GM12878 (cell line): ENCODE measurements at regions not wholly inside any gene's neighbourhood (a gene's known extent, or its start where the extent isn't known, plus 50 kb on each side); places are given as distances from the start of the nearest gene placed in this dataset.

Experiments
- ATAC-seq: fragments of 200-7000 bp; cut with Tn5 transposase; 3 replicates; pipeline ENCODE4 v1.9.1; 2020; ENCODE audit warnings: mild to moderate bottlenecking, moderate library complexity
- BruUV-seq: library from RNA; stranded (reverse); fragments of 400-500 nt; replicated peaks from 2 replicates; lab custom pipeline; 2021; lab: Mats Ljungman, UMichigan
- CTCF ChIA-PET: fragments of 300-600 bp; sonication (Branson Sonifier 250); formaldehyde crosslinking; extraction: SDS; loops from one replicate; lab custom pipeline; 2021; ENCODE audit warnings: inconsistent platforms; lab: Yijun Ruan, JAX
- POLR2A ChIA-PET: fragments of 350-600 bp; formaldehyde crosslinking; extraction: SDS; loops from one replicate; lab custom pipeline; 2021; ENCODE audit warnings: inconsistent platforms; lab: Charles Lee
- RAD21 ChIA-PET: fragments of 300-600 bp; sonication (Branson Sonifier 250); formaldehyde crosslinking; loops from one replicate; lab custom pipeline; 2023; ENCODE audit warnings: antibody characterized with exemption; ENCODE audit not compliant: unreplicated experiment; lab: Charles Lee
- SMC1A ChIA-PET: fragments of 300-600 bp; sonication (Branson Sonifier 250); formaldehyde crosslinking; loops from one replicate; lab custom pipeline; 2023; ENCODE audit not compliant: unreplicated experiment, uncharacterized antibody; lab: Charles Lee
- DNase-seq: peaks from one replicate; pipeline ENCODE4 v3.0.0-alpha.2; 2011; ENCODE audit warnings: low read depth, low spot score
- FAIRE-seq: peaks from 3 replicates; lab custom pipeline; 2011; peaks lifted over from hg19 to GRCh38; lab: Jason Lieb, UNC
- H2AFZ ChIP-seq: 2 replicates; pipeline ENCODE4 v1.6.0; 2011; ENCODE audit warnings: low read depth, low read length, control low read depth; ENCODE audit not compliant: control insufficient read depth
- H3K27ac ChIP-seq: 2 replicates; pipeline ENCODE4 v1.5.1; 2011; ENCODE audit warnings: control low read depth; ENCODE audit not compliant: control insufficient read depth, insufficient read depth
- H3K27me3 ChIP-seq, 2 experiments: replicated peaks in 1 of 2; 2 replicates each; pipeline versions ENCODE4 v1.6.0 to v1.6.1; 2011; ENCODE audit warnings: low read length in 1 of 2; ENCODE audit not compliant: control insufficient read depth in 2 of 2, insufficient read depth in 2 of 2
- H3K36me3 ChIP-seq, 2 experiments: 2 replicates each; pipeline ENCODE4 v1.5.1; 2011; ENCODE audit warnings: low read length in 1 of 2; ENCODE audit not compliant: control insufficient read depth in 2 of 2, insufficient read depth in 2 of 2
- H3K4me1 ChIP-seq: 2 replicates; pipeline ENCODE4 v1.6.1; 2011; ENCODE audit warnings: mild to moderate bottlenecking, low read length, moderate library complexity, mixed read lengths; ENCODE audit not compliant: control insufficient read depth, insufficient read depth
- H3K4me2 ChIP-seq: 2 replicates; pipeline ENCODE4 v1.6.0; 2011; ENCODE audit warnings: control low read depth; ENCODE audit not compliant: control insufficient read depth, insufficient read depth
- H3K4me3 ChIP-seq: fragments of 200-600 bp; sonication (generic); 2 replicates; pipeline ENCODE4 v1.5.1; 2016
- H3K79me2 ChIP-seq: 2 replicates; pipeline ENCODE4 v1.6.0; 2011; ENCODE audit warnings: low read length; ENCODE audit not compliant: control insufficient read depth, insufficient read depth
- H3K9ac ChIP-seq: 2 replicates; pipeline ENCODE4 v1.8.0; 2011; ENCODE audit warnings: low read length, control low read depth, mixed read lengths; ENCODE audit not compliant: control insufficient read depth, insufficient read depth
- H3K9me3 ChIP-seq: replicated peaks from 3 replicates; pipeline ENCODE4 v1.5.1; 2011; ENCODE audit warnings: mild to moderate bottlenecking, low read length; ENCODE audit not compliant: control insufficient read depth, insufficient read depth
- H4K20me1 ChIP-seq: 2 replicates; pipeline ENCODE4 v1.6.0; 2011; ENCODE audit not compliant: control insufficient read depth, insufficient read depth
- BCL3 ChIP-seq: IDR thresholded peaks from 2 replicates; pipeline ENCODE4 v1.6.1; 2011; ENCODE audit warnings: borderline replicate concordance, low read depth, mild to moderate bottlenecking, moderate library complexity, low read length; ENCODE audit not compliant: insufficient read depth, poor library complexity, severe bottlenecking
- BCLAF1 ChIP-seq: fragments of 450-650 bp; IDR thresholded peaks from 2 replicates; pipeline ENCODE4 v1.6.1; 2017; ENCODE audit warnings: antibody characterized with exemption, mild to moderate bottlenecking, moderate library complexity
- CHD4 ChIP-seq: fragments of 200-600 bp; sonication (generic); IDR thresholded peaks from 2 replicates; pipeline ENCODE4 v1.6.1; 2016; ENCODE audit warnings: mild to moderate bottlenecking
- ESRRA ChIP-seq: IDR thresholded peaks from 2 replicates; pipeline ENCODE4 v1.6.1; 2012; ENCODE audit warnings: mild to moderate bottlenecking, low read length, improper control_type of control experiment
- HDAC2 ChIP-seq: fragments of 200-600 bp; sonication (generic); IDR thresholded peaks from 2 replicates; pipeline ENCODE4 v1.6.1; 2017
- IRF4 ChIP-seq: IDR thresholded peaks from 2 replicates; pipeline ENCODE4 v1.6.1; 2011; ENCODE audit warnings: low read depth, low read length
- MYC ChIP-seq: IDR thresholded peaks from 2 replicates; pipeline ENCODE4 v1.6.1; 2011; ENCODE audit warnings: mild to moderate bottlenecking, low read length, moderate library complexity, inconsistent platforms; ENCODE audit not compliant: insufficient read depth, insufficient replicate concordance, insufficient read length, severe bottlenecking
- NR2C2 ChIP-seq: IDR thresholded peaks from 2 replicates; pipeline ENCODE4 v1.6.1; 2011; ENCODE audit warnings: borderline replicate concordance, low read depth; ENCODE audit not compliant: control insufficient read depth, insufficient read length
- POLR2AphosphoS5 ChIP-seq: IDR thresholded peaks from 2 replicates; pipeline ENCODE4 v1.6.1; 2011; ENCODE audit warnings: mild to moderate bottlenecking, low read length, inconsistent platforms
- YBX1 ChIP-seq: fragments of 450-650 bp; IDR thresholded peaks from 2 replicates; pipeline ENCODE4 v1.6.1; 2016; ENCODE audit warnings: antibody characterized with exemption
- WGBS: methylation state at CpG from one replicate; pipeline ENCODE4 v1.1.6; 2016; ENCODE audit warnings: low lambda C conversion rate; ENCODE audit not compliant: insufficient replicate concordance, insufficient coverage; ENCODE audit errors: missing lambda C conversion rate; 5-methylcytosine and 5-hydroxymethylcytosine counted together
- in situ Hi-C: fragments of 300-500 bp; cut with MboI; formaldehyde crosslinking; loops from 9 replicates; pipeline ENCODE4 v1.14.3; 2018; ENCODE audit warnings: mixed read lengths
- intact Hi-C: fragments of 100-400 bp; cut with micrococcal nuclease; formaldehyde crosslinking; loops from one replicate; pipeline ENCODE4 v1.14.2; 2022; ENCODE audit not compliant: unreplicated experiment
- TF ChIP-seq, protein P1 (sequence below): IDR thresholded peaks from 2 replicates; pipeline ENCODE4 v1.6.1; 2012; ENCODE audit warnings: mild to moderate bottlenecking, low read depth, low read length
- TF ChIP-seq, protein P2 (sequence below): fragments of 450-650 bp; formaldehyde crosslinking; IDR thresholded peaks from 2 replicates; pipeline ENCODE4 v1.5.0; 2022; ENCODE audit warnings: mild to moderate bottlenecking, missing genetic modification characterization

GRCh38 chr1:38524025-38524641 lies 335.4 kb downstream of the RRAGC start:
- H3K4me2 ChIP-seq: no peak overlapping the region
- H2AFZ ChIP-seq: no peak overlapping the region
- ATAC-seq (no peak), DNase-seq (no peak), FAIRE-seq (no peak)
- intact Hi-C loops: no loop called here
- ChIA-PET POLR2A (no interaction called here), CTCF (interaction anchor here (0.9 kb wide), 1 partner anchor 484 kb away, joined by 3 read pairs; no protein-coding TSS in a partner anchor), SMC1A (no interaction called here), RAD21 (no interaction called here)
- H3K4me1 ChIP-seq: peaks cover 13% of the 10 kb centered on the region
- H3K9me3 ChIP-seq: peaks cover 4% of the 10 kb centered on the region; the same call in 1 of the 3 replicates
- H3K9ac ChIP-seq: no peak overlapping the region
- no peaks in the 10 kb centered on the region for H3K36me3 ChIP-seq
- 97% methylated on average over 8 of the region's 8 CpGs for WGBS
- BruUV-seq: no TSS peak
- no peaks in the 10 kb centered on the region for H4K20me1 ChIP-seq
- no peaks in the 10 kb centered on the region for H3K79me2 ChIP-seq
- H3K27ac ChIP-seq: no peak overlapping the region
- no peaks in the 10 kb centered on the region for H3K27me3 ChIP-seq
- in situ Hi-C loops: no loop called here
- H3K4me3 ChIP-seq: no peak overlapping the region
- TF ChIP-seq, protein P1, sequence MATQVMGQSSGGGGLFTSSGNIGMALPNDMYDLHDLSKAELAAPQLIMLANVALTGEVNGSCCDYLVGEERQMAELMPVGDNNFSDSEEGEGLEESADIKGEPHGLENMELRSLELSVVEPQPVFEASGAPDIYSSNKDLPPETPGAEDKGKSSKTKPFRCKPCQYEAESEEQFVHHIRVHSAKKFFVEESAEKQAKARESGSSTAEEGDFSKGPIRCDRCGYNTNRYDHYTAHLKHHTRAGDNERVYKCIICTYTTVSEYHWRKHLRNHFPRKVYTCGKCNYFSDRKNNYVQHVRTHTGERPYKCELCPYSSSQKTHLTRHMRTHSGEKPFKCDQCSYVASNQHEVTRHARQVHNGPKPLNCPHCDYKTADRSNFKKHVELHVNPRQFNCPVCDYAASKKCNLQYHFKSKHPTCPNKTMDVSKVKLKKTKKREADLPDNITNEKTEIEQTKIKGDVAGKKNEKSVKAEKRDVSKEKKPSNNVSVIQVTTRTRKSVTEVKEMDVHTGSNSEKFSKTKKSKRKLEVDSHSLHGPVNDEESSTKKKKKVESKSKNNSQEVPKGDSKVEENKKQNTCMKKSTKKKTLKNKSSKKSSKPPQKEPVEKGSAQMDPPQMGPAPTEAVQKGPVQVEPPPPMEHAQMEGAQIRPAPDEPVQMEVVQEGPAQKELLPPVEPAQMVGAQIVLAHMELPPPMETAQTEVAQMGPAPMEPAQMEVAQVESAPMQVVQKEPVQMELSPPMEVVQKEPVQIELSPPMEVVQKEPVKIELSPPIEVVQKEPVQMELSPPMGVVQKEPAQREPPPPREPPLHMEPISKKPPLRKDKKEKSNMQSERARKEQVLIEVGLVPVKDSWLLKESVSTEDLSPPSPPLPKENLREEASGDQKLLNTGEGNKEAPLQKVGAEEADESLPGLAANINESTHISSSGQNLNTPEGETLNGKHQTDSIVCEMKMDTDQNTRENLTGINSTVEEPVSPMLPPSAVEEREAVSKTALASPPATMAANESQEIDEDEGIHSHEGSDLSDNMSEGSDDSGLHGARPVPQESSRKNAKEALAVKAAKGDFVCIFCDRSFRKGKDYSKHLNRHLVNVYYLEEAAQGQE: no peak
- TF ChIP-seq HDAC2: no peak
- no peak for TF ChIP-seq BCLAF1
- TF ChIP-seq POLR2AphosphoS5: no peak
- TF ChIP-seq NR2C2: no peak
- TF ChIP-seq YBX1: no peak
- TF ChIP-seq, protein P2, sequence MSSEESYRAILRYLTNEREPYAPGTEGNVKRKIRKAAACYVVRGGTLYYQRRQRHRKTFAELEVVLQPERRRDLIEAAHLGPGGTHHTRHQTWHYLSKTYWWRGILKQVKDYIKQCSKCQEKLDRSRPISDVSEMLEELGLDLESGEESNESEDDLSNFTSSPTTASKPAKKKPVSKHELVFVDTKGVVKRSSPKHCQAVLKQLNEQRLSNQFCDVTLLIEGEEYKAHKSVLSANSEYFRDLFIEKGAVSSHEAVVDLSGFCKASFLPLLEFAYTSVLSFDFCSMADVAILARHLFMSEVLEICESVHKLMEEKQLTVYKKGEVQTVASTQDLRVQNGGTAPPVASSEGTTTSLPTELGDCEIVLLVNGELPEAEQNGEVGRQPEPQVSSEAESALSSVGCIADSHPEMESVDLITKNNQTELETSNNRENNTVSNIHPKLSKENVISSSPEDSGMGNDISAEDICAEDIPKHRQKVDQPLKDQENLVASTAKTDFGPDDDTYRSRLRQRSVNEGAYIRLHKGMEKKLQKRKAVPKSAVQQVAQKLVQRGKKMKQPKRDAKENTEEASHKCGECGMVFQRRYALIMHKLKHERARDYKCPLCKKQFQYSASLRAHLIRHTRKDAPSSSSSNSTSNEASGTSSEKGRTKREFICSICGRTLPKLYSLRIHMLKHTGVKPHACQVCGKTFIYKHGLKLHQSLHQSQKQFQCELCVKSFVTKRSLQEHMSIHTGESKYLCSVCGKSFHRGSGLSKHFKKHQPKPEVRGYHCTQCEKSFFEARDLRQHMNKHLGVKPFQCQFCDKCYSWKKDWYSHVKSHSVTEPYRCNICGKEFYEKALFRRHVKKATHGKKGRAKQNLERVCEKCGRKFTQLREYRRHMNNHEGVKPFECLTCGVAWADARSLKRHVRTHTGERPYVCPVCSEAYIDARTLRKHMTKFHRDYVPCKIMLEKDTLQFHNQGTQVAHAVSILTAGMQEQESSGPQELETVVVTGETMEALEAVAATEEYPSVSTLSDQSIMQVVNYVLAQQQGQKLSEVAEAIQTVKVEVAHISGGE (CRISPR knock-in tag): no peak
- no peak for TF ChIP-seq MYC
- no peak for TF ChIP-seq IRF4
- TF ChIP-seq BCL3: no peak
- no peak for TF ChIP-seq CHD4
- TF ChIP-seq ESRRA: no peak
